GM18519 (cell line): ENCODE measurements at regions not wholly inside any gene's neighbourhood (a gene's known extent, or its start where the extent isn't known, plus 50 kb on each side); places are given as distances from the start of the nearest gene placed in this dataset.

ENCODE experiments used
- ATAC-seq: cut with Tn5 transposase; IDR thresholded peaks from one replicate; pipeline ENCODE4 v1.9.1; 2021; ENCODE audit warnings: mild to moderate bottlenecking, moderate library complexity; ENCODE audit not compliant: unreplicated experiment, low FRiP score

DNA sequence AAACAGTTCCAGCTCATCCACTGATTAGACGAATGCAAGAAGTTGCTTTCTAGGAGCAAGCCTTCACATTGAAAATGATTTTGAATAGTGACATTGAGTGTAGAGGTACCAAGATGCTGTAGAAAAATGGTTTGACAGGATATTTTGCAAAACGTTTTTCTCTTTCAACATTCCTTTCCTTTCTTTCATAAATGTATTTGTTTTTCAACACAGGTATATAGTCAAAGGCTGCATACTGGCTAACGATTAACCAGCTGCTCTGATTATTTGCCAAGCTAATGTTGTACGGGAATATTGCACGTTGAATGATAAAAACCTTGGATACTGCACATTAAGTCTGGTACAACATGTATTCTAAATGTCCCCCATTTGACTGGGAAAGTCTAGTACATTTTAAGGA is 78.8 kb upstream of the TENT5A start:
- no peak for ATAC-seq

DNA sequence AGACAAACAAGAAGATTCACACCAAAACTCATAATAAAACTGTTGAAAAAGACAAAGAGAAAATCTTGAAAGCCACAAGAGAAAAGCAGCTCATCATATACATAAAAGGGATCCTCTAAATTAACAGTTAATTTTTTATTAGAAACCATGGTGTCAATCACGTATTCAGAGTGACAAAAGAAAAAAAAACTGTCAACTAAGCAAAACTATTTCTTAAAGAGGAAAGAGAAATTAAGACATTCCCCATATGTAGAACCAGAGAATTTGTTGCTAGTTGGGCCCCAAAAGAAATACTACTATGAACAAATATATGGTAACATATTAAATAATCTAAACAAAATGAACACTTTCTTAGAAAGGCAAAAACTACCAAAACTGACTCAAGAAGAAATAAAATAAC is 74.3 kb upstream of the TENT5A start:
- no peak for ATAC-seq

DNA sequence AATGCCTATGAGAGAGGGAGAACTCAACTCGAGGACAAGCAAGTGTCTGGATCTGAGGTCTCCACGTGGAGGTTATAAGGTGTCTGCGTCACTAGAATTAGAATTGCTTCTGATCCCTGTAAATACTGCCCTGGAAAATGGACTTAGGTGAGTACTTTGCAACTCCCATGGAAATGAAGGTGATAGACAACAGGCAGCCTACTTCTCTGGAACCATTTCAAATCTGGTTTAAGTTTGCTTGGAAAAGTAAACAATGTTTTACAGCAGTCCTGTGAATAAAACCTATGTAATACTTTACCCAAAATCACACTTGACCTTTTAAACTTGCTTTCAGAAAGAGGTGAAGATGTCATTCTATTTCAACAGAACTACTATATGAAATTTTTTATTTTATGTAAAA is 70.1 kb upstream of the TENT5A start:
- no peak for ATAC-seq

DNA sequence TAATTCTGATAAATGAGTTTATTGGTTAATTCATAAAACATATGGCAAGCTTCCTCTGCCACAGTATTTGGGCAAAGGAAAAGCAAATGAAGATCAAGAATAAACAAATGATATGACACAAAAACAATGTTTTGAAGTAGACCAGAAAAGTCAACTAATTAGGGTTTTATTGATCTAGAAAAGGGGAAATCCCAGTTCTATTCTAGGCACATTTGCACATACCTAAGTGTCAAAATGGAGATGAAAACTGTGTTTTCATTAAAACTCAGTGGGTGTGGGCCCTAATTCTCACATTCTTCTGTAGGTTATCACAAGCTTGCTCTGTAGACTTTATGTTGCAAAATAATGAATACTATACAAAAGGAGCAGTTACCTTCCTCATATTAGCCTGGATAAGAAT is 69.0 kb upstream of the TENT5A start:
- no peak for ATAC-seq

DNA sequence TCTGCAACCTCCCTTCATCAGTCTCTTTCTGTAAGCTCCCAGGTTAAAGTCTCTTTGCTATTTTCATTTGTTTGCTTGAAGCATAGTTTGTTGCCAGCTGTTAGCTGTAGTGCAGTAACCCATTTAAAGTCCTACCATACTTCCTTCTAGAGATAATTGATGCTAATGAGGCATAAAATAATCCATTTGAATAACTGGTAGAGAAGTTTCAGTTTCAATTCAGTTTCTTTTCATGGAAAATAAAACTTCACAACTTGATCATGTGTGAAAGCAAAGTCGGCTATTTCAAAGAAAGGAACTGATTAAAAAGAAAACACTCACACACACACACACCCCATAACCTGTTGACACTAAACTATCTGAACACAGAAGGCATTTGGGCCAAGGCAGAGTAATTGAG is 68.5 kb upstream of the TENT5A start:
- ATAC-seq = no peak

DNA sequence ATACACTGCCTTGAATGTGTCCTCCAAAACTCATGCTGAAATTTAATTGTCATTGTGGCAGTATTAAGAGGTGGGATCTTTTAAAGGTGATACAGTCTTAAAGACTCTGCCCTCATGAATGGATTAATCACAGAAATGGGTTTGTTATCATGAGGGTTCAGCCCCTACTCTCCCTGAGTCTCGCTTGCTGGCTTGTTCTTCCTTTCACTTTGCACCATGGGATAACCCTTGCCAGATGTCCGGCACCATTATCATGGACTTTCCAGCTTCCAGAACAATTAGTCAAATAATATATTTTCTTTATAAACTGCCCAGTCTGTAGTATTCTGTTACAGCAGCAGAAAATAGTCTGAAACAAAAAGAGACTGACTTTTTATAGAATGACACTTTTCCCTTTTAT is 67.9 kb upstream of the TENT5A start:
- no peak for ATAC-seq

DNA sequence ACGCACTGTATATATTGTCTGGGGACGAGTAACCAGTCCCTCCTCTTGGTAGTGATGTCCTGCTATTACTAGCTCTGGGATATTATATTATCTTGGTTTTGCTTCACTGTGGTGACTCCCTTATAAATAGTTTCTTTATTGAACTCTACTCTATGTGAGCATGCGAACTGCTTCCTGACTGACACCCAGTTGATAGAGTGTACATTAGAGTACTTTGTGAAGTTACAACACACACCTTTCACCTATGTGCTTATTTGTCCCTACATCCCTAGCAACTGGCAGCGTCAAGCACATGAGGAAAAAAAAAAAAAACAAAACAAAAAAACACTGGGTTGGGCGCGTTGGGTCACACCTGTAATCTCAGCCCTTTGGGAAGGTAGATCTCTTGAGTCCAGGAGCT is 67.3 kb upstream of the TENT5A start:
- no peak for ATAC-seq

DNA sequence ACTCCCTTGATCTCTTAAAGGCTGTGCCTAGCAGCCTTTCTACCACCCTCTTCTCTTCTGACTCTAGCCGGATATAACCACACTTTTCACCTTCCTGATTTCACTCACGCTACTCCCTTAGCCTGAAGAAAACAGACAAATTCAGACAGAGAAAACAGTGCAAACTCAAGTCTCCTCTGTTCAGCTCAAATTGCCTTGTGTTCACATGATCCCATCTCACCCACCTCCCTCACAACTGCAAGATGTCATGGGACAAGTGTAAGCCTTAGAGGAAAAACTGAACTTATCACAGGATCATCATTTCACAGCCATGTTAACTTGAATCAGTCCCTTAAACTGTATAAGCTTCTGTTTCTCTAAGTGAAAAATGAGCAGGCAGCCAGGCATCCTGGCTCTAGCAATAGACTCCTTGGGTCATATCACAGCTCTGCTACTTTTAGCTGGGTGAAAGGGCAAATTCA is 66.5 kb upstream of the TENT5A start:
- ATAC-seq = peak; percentile 56

DNA sequence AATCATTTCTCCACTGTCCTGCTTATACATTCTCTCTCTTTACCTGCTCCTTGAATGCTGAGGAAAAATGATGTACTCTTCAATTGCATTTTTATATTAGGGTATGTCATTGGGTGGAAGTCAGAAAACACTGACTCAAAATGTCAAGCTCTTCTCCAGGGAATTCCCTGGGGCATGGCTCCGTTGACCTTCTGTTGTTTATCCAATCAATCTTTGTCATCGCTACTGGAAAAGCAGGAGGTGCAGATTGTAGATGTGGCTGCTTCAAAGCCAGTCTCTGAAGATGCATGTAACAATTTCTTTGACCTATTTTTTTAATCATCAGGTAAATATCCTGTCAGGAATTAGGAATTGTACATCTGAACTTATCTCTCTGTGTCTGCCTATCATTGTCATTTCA is 63.9 kb upstream of the TENT5A start:
- no peak for ATAC-seq

DNA sequence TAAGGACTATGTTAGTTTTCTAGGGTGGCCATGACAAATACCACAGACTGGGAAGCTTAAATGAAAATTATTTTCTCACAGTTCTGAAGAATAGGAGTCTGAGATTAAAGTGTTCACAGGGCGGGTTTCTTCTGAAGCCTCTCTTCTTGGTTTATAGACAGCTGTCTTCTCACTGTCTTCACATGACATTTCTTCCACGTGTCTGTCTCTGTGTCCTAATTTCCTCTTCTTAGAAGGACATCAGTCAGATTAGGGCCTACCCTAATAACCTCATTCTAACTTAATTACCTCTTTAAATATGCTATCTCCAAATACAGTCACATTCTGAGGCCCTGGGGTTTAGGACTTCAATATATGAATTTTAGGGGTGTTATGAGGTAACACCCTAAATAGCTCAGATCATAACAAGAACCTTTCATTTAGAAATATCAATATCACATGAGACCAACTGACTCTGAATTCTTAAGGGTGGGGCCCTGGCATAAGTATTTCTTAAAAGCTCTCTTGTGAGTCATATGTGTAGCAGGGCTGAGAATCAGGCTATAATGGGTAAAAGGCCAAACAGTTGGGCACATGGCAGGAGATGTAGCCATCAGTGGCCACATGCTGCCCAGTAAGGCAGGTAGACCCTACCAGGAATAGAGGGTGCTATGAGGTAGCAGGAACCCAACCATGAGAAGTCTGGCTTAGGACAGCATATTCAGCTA is 62.0 kb upstream of the TENT5A start:
- no peak for ATAC-seq

DNA sequence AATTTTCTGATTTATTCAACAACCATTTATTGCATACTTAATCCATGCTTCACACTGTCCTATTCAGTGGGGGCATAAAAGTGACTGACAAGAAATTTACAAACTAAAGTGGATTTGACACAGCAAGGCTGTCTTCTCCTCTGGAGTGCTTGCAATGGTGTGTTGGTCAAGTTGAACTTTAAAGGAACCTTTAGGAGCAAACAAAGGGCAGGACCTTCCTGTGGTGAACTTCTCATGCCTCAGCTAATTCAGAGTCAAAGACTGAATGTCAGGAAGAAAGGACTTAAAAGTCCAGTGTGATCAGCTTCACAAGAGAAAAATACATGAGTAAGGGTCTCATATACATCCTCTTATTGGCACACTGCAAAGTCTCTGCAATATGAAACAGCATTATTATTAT is 60.8 kb upstream of the TENT5A start:
- no peak for ATAC-seq

DNA sequence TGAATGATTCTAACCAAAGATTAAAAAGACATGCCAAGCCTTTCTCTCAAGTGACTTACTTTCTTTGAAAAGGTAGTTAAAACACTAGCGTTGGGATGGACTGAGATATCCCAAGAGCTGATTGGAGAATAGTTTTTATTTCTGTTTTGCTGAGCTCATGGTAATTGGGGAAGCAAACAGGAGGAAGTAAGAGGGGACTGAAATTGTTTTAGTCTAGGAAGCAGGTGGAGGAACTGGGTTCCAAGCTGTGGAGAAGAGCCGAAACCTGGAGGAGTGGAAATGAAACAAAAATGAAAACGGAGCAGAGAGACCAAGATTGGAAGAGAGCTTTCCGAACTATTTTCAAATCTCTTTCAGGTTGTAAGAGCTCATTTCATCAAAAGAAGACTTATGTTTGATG is 59.9 kb upstream of the TENT5A start:
- ATAC-seq = no peak

DNA sequence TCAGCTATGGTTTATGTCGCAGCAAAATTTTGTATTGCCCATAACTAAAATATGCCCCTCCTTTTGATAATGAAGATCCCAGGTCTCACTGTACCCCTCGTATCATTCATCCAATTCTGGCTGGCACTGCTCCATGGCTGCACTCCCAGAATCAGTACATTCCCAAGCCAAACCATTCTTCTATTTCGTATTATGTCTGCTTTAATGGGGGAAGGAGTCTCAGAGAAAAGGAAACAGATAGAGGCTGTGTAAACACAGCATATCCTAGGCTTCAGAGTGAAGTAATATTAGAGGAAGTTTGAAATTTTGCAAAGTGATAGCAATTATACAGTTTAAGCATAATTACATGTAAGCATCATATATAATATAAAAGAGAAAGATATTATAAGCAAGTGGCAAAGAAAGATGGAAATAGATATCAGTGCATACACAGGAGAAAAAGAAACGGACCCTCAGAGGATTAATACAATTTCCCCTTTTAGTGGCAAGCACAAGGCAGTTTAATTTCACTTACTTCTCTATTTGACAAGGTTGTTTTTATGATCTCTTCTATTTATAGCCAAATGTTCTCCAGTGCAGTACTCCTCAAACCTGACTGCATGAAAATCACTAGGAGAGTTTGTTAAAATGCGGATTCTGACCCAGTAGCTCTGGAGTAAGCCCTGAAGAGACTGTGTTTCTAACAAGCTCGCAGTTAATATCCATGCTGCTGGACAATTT is 56.5 kb upstream of the TENT5A start:
- ATAC-seq = no peak

DNA sequence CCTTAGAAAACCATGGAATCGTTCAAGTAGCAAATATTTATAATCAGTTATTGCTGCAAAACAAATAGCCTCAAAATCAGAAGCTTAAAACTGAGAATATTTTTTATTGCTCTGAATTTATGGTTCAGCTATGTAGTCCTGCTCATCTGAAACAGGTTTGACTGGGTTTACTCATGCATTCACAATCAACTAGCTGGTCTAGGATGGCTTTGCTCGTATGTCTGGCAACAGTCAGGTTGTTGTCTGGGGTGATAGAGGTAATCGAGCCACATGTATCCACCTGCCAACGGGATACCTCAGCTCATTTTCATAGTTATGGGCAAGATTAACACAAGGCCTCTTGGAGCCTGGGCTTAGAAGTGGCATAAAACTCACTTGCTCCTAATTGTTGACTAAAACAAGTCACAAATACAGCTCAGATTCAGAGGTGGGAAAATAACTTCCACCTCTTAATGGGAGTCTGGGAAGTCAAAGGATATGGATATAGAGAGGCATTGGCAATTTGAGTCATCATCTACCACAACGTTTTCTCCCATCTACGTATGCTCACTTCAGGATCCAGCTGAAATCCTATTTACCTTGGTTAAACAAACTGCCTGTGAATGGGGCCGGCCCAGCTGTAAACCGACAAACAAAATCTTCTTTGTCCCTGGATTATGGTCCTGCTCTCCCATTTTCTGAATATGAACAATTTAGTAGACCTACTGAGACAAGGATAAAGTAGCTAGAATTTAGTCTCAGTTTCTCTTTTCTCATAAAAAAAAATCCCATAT is 54.5 kb upstream of the TENT5A start:
- no peak for ATAC-seq

DNA sequence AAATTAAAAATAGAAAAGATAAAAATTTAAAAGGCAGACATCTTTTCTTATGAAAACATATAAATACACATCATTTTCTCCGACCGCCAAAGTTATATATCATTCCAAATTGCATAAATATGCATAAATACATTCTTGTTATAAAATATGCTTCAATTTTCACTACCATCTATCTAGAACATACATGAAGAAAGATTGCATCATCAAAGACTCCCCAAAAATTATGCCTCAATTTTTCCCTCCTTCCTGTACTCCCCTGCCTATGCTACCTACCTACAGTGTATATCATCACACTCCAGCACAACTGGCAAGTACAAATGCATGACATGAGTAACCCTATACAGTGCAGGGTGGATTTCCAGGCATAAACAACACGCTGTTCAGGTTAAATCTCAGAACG is 49.9 kb upstream of the TENT5A start:
- ATAC-seq = no peak
